ENCODE measurements at regions not wholly inside any gene's neighbourhood (a gene's known extent, or its start where the extent isn't known, plus 50 kb on each side); places are given as distances from the start of the nearest gene placed in this dataset.

DNA sequence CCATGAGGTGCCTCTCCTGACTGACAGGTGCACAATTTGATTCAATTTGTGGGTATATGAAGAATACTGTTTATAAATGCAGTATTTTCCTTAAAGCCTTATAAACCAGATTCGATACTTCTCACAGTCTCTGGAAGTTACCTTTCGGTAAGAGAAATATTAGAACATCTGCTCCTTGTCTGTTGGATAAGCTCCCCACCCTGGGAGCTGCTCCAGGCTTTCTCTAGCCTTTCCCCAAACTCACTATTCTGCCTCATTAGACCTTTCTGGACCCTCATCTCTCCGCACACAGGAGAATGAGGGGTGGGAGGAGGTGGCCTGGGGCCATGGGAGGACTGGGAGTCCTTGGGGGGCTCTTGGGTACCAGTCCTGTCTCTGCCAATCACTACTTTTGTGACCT is 59.8 kb upstream of the TBC1D21 start:
- TF ChIP-seq, protein P1, sequence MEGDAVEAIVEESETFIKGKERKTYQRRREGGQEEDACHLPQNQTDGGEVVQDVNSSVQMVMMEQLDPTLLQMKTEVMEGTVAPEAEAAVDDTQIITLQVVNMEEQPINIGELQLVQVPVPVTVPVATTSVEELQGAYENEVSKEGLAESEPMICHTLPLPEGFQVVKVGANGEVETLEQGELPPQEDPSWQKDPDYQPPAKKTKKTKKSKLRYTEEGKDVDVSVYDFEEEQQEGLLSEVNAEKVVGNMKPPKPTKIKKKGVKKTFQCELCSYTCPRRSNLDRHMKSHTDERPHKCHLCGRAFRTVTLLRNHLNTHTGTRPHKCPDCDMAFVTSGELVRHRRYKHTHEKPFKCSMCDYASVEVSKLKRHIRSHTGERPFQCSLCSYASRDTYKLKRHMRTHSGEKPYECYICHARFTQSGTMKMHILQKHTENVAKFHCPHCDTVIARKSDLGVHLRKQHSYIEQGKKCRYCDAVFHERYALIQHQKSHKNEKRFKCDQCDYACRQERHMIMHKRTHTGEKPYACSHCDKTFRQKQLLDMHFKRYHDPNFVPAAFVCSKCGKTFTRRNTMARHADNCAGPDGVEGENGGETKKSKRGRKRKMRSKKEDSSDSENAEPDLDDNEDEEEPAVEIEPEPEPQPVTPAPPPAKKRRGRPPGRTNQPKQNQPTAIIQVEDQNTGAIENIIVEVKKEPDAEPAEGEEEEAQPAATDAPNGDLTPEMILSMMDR (IDR thresholded peaks at IDR 0.05; ENCODE audit: poor library complexity, severe bottlenecking): no peak
- TF ChIP-seq EZH2 (IDR thresholded peaks at IDR 0.05; ENCODE audit: borderline replicate concordance, insufficient read depth, low read length, poor library complexity, severe bottlenecking) (no peak), POLR2AphosphoS5 (IDR thresholded peaks at IDR 0.05) (no peak), EP300 (conservative IDR thresholded peaks at IDR 0.05; ENCODE audit: poor library complexity, severe bottlenecking) (no peak), RAD21 (conservative IDR thresholded peaks at IDR 0.05) (no peak)
- TF ChIP-seq, protein P2, sequence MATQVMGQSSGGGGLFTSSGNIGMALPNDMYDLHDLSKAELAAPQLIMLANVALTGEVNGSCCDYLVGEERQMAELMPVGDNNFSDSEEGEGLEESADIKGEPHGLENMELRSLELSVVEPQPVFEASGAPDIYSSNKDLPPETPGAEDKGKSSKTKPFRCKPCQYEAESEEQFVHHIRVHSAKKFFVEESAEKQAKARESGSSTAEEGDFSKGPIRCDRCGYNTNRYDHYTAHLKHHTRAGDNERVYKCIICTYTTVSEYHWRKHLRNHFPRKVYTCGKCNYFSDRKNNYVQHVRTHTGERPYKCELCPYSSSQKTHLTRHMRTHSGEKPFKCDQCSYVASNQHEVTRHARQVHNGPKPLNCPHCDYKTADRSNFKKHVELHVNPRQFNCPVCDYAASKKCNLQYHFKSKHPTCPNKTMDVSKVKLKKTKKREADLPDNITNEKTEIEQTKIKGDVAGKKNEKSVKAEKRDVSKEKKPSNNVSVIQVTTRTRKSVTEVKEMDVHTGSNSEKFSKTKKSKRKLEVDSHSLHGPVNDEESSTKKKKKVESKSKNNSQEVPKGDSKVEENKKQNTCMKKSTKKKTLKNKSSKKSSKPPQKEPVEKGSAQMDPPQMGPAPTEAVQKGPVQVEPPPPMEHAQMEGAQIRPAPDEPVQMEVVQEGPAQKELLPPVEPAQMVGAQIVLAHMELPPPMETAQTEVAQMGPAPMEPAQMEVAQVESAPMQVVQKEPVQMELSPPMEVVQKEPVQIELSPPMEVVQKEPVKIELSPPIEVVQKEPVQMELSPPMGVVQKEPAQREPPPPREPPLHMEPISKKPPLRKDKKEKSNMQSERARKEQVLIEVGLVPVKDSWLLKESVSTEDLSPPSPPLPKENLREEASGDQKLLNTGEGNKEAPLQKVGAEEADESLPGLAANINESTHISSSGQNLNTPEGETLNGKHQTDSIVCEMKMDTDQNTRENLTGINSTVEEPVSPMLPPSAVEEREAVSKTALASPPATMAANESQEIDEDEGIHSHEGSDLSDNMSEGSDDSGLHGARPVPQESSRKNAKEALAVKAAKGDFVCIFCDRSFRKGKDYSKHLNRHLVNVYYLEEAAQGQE (IDR thresholded peaks at IDR 0.05; ENCODE audit: borderline replicate concordance): no peak

Measured in neural cell (in vitro differentiated cells).